GM21529 (cell line): ENCODE measurements at regions not wholly inside any gene's neighbourhood (a gene's known extent, or its start where the extent isn't known, plus 50 kb on each side); places are given as distances from the start of the nearest gene placed in this dataset.
"Not testable (repeated sequence)": the region's sequence is repeated elsewhere in the genome, so short reads cannot be mapped to it uniquely, and the experiment has no call there.

Experiments used
- ATAC-seq: cut with Tn5 transposase; IDR thresholded peaks from one replicate; pipeline ENCODE4 v1.9.1; 2021; ENCODE audit not compliant: unreplicated experiment

DNA sequence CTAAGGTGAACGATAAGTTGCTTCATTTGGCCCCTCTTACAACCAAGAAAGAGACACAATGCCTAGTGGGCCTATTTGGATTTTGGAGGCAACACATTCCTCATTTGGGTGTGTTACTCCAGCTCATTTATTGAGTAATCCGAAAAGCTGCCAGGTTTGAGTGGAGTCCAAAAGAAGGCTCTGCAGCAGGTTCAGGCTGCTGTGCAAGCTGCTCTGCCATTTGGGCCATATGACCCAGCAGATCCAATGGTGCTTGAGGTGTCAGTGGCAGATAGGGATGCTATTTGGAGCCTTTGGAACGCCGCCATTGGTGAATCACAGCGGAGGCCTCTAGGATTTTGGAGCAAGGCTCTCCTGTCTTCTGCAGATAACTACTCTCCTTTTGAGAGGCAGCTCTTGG is 176.4 kb downstream of the AKR1D1 start:
- not testable (repeated sequence) for ATAC-seq

DNA sequence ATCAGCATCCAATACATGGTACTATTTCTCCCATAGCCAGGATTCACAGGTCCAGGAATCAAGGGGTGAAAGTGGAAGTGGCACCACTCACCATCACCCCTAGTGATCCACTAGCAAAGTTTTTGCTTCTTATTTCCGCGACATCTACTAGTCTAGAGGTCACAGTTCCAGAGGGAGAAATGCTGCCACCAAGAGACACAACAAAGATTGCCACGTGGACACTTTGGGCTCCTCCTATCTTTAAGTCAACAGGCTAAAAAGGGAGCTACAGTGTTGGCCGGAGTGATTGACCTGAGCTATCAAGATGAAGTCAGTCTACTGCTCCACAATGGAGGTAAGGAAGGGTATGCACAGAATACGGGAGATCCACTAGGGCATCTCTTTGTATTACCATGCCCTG is 178.2 kb downstream of the AKR1D1 start:
- ATAC-seq = no peak

DNA sequence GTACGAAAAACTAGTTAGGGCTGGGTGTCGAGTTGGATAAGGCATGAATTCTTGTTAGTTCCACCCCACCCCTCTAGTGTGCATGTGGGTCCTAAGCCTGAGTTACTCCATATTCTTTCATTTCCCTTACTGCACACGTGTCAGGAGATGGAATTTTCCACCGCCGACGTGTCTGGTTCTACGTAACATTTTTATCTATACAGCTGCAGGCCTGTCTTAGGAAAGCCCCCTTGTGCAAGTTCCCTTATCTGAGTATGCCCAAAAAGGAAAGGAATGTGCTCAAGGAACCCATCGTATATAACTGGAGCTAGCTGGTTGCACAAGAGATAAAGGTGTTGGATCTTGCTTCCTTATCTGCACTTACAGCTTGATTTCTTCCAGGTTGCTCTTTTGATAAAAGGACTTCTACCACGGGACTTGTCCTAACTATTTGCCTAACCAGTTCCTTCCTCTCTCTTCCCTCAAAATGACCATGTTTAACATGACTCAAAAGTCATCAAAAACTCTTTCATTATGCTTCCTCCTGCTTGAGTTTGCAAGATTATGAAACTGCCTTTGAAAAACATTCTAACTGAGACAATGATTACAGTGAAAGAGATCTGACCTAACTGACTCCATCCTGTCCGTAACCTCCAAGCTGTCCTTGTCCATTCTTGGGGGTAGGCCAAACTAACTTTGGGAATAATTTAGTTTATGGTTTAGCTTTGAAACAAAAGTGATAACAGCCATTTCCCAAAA is 181.4 kb downstream of the AKR1D1 start:
- no peak for ATAC-seq

DNA sequence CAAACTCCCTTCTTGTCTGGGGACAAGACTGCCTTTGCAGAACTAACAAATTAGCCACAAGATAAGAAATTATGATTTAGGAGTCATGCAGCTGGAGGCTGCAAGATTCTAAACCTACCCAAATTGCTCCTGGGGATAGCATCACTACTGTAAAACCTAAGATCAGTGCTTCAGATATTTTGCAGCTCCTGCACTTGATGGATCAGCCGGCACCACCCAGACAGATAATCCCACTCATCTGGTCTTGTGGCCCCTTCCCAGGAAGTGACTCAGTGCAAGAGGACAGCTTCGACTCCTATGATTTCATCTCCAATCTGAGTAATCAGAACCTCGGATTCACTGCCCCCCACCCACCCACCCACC is 181.9 kb downstream of the AKR1D1 start:
- no peak for ATAC-seq

DNA sequence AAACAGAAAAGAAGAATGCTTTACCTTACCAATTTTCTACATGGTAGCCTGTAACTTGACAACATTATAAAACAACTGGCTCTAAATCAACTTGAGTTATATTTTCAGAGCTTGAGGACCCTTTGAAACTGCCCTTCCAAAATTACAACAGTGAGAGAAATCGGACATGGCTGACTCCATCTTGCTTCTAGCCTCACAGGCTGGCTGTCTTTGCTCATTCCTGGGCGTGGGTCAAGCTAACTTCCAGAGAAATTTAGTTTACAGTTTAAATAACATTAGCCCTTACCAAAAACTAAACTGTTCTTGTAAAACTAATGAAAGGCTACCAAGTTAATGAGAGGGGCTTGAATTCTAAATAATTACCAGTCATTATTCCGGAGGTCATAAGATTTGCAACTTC is 183.4 kb downstream of the AKR1D1 start:
- no peak for ATAC-seq

DNA sequence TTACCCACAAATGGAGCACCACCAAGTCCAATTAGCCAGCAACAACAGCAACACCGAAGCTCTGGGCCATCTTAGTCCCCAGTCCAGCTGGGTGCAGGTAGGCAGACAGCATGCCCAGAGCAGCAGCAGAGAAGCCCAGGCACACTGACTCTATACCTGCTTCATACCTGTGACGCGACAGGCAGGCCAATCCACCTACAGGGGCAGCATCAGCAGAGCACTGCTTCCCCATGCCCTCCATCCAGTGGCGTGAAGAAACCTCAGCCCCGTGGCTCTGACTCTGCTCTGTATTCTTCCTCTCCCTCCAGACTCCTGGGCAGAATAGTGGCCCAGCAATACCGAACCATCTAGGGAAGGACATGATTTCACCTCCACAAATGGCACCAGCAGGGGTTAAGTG is 191.7 kb downstream of the AKR1D1 start:
- ATAC-seq = no peak

DNA sequence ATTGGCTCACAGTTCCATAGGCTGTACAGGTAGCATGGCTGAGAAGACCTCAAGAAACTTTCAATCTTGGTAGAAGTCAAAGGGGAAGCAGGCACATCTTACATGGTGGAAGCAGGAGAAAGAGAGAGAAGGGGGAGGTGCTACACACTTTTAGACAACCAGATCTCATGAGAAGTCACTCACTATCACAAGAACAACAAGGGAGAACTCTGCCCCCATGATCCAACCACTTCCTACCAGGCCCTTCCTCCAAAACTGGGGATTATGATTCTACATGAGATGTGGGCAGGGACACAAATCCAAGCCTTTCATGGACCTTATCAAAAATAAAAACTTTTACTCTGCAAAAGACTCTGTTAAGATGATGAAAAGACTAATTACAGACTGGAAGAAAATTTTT is 183.2 kb upstream of the TRIM24 start:
- no peak for ATAC-seq

DNA sequence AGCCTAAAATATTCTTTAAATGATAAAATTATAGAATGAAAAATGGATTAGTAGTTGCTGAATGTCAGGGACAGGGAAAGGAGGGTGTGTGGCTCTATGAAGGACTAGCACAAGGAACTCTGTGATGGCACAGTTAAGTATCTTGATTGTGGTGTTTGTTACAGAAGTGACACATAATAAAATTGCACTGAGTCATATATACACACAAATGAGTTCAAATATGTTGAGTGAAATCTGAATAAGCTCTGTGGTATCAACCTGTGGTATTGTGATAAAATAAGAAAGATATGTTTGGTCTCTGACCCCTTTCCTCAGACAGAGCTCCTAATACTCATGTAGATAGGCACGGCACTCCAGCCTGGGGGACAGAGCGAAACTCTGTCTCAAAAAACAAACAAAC is 181.5 kb upstream of the TRIM24 start:
- ATAC-seq = no peak

DNA sequence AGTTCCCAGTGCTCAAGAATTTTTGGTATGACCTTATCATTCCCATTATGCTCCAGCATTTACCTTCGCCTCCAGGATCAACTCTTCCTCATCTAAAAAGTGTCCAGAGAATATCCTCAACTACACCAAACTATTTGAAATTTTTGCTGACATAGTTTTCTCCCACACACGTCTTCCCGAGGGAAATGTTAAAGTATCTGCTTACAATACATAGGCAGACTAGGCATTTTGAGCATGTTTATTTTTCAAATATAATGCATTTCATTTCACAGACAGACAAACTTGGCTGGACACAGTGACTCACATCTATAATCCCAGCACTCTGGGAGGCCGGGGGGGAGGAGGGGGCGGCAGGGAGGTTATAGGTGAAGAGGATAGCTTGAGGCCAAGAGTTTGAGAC is 177.1 kb upstream of the TRIM24 start:
- ATAC-seq = no peak

DNA sequence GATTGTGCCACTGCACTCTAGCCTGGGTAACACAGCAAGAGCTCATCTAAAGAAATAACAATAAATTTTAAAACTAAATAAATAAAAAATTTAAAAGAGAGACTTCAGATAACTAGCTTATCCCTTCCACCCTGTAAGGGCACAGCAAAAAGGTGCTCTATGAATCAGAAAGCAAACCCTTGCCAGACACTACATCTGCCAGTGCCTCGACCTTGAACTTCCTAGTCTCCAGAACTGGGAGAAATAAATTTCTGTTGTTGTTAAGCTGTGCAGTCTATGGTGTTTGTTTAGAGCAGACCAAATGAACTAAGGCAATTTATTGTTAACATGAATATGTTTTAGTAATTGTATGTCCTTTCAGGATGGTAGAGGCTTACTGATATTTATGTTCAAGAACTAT is 174.9 kb upstream of the TRIM24 start:
- ATAC-seq = no peak

DNA sequence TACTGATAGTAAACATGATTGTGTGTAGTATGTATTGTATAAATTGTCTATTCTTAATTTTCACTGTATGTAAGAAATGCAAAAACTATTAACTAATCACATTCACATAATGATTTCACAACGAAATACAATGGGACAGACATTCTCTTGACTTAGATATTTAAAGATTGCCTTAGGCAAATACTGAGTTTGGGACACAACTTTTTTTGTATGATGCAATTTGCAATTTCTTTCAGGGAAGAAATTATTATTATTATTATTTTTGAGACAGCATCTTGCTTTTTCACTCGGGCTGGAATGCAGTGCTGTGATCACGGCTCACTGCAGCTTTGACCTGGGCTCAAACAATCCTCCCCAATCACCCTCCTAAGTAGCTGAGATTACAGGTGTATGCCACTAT is 173.2 kb upstream of the TRIM24 start:
- ATAC-seq = no peak

DNA sequence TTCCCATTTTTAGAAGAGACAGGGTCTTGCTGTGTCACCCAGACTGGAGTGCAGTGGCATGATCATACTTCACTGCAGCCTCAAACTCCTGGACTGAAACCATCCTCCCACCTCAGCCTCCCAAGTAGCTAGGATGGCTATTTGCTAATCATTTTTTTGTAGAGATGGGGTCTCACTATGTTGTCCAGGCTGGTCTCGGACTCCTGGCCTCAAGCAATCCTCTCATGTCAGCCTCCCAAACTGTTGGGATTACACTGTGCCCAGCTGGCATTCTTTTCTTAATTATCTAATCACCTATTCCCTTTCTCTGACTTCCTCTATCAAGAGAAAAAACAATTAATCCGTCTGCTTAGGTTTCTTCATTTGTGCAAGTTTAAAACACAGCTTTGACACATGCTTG is 172.5 kb upstream of the TRIM24 start:
- no peak for ATAC-seq

DNA sequence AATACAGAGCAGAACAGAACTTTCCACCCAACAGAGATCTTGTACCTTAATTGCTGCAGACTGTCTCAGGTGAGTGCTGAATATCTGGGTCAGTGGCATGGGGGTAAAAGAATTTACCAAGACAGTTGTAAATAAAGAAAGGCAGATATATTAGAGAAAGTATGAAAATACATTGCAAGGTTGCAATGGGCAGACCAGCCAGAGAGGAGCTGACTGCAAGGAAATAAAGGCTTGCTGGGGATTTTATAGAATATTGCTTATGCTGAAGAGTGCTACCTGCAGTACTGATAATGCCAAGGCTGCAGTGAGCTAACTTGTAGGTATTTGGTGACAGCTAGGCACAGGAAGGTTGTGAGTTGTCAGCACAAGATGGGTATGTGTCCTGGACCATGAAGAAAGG is 171.0 kb upstream of the TRIM24 start:
- ATAC-seq = no peak

DNA sequence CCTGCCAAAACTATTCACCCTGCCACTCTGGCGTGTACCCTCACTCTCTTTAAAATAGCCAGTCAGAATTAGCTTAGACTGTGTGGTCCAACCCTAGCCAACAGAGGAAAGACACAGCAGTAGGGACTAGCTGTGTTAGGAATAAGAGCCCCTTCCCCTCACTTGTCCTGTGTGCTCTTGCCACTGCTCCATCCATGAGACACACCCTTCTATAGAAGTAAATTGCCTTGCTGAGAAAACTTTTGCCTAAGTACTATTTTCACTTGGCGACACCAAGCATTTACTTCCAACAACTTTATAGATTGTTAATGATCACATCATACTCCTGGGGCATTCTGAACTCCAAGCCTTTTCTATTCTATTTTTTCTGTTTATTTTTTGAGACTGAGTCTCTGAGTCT is 170.2 kb upstream of the TRIM24 start:
- ATAC-seq = no peak

DNA sequence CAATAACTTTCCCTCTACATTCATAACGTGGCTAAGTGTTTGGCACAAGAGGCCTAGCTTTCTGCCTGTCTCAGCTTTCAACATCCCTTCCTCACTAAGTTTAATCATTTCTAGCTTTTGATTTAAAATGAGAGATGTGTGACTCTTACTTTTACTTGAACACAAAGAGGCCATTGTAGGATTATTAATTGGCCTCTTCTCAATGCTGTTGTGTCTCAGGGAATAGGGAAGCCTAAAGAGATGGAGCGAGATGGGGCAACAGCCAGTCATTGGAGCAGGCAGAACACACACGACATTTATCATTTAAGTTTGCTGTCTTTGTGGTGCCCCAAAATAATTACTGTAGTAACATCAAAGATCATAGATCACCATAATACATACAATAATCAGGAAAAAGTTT is 167.1 kb upstream of the TRIM24 start:
- no peak for ATAC-seq

DNA sequence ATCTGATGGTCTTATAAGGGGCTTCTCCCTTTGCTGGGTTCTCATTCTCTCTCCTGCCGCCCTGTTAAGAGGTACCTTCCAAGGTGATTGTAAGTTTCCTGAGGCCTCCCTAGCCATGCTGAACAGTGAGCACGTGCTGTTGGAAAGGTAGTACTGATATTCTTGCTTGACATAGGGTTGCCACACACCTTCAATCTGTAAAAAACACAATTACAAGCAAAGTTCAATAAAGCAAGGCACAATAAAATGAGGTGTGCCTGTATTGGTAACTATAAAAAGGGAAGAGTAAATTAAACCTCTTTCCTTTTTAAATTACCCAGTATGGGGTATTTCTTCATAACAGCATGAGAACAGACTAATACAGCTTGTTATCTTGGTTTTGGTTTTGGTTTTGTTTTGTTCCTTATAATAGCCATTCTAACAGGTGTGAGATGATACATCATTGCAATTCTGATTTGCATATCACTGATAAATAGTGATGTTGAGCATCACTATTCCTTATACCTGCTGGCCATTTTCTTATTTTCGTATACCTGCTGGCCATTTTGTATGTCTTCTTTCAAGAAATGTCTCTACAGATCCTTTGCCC is 164.9 kb upstream of the TRIM24 start:
- ATAC-seq = peak; percentile 60

DNA sequence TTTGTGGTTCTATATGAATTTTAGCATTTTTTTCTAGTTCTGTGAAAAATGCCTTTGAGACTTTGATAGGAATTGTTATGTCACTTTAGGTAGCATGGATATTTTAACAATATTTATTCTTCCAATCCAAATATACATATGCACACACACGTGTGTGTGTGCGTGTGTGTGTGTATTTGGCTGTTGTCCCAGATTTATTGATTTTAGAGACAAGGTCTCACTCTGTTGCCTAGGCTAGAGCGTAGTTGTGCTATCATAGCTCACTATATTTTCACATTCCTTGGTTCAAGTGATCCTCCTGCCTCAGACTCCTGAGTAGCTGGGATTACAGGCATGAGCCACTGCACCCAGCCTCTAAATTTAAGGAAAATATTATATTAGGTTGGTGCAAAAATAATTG is 162.5 kb upstream of the TRIM24 start:
- ATAC-seq = no peak

DNA sequence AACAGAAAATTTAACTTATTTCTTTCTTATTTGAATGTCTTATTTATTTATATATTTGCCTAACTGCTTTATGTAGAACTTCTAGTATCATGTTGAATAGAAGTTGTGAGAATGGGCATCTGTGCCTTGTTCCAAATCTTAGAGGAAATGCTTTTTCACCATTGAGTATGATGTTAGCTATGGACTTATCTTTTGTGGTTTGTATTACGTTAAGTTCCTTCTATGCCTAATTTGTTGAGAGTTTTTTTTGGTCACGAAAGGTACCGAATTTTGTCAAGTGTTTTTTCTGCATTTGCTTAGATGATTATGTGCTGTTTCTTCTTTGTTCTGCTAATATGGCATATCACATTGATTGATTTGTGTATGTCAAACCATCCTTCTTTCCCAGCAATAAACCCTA is 161.0 kb upstream of the TRIM24 start:
- no peak for ATAC-seq

DNA sequence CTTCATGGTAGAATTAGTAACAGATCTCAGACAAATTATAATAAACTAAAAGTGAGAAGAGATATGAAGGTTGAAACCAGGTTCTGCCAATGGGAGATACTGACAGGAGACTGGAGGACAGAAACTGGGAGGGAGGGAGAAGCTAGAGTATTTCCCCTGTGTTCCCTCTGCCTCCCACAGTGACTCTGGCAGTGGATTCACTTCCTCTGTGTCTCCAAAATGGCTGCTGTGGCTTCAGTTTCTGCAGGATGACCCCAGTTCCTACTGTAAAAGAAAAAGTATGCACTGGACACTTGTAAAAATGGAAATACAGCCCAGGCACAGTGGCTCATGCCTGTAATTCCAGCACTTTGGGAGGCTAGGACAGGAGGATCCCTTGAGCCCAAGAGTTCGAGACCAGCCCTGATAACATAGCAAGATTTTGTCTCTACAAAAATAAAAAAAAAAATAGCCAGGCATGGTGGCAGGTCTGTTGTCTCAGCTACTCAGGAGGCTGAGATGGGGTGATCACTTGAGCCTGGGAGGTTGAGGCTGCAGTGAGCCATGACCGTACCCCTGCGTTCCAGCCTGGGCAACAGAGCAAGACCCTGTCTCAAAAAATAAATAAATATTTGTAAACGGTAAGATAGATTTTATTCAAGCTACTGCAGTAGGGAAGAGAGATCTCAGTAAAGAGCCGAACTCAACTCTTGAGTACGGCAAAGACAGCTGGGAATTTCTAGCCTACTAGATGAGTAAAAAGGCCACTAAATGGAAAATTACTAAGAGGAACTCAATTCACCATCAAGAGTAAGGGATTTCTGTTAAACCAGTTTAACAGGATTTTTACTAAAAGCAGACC is 156.6 kb upstream of the TRIM24 start:
- ATAC-seq = no peak

DNA sequence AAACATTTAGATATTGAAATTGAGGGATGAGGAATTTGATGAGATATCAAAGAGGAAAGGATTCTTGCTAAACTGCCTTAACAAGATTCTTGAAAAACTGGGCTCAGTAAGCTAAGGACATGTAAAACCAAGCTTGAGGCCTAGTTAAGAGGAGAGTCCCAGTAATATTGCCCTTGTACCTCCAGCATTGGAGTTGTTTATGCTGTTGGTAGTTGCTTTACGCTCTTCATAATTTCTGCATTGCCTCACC is 156.1 kb upstream of the TRIM24 start:
- no peak for ATAC-seq

DNA sequence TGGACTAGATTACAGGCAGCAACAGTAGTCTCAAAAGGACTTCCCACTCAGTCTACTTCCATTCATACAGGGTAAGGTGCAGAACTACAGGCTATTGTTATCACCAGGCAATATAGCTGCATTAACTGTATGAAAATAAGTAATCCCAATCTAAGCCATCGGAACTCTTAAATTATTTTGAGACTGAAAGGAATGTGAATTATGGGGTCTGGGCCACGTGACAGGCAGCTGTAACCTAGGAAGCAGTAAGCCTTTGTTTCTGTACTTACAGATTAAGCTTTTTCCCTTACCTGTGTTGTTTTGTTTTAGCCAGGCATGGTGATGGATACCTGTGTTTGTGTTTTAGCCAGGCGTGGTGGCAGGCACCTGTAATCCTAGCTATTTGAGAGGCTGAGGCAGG is 152.4 kb upstream of the TRIM24 start:
- no peak for ATAC-seq

DNA sequence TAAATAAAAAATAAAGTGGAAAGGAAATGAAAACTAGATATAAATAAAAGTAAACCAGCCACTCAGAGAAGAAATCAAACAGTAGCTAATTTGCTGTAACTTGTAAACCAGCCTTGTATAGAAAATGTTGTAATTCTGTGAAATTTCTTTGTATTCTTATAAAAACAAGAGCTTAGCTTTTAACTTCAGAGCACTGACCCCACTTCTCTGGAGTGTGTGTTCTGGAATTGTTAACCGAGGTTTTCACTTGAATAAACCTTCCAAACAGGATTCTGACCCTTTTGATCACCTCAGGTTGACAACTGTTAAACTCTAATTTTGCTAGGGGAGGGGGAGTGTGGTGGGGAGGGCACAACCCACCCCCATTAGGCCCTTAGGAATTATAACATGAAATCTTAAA is 151.9 kb upstream of the TRIM24 start:
- no peak for ATAC-seq

DNA sequence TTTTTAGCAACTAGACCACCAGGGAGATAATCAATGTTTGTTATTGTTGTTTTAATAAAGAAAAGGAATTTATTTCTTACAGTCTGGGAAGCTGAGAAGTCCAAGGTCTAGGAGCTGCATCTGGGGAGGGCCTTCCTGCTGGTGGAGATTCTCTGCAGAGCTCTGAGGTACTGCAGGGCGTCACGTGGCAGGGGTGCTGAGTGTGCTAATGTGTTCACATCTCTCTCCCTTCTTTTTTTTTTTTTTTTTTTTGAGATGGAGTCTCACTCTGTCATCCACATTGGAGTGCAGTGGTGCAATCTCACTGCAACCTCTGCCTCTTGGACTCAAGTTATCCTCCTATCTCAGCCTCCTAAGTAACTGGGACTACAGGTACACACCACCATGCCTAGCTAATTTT is 150.9 kb upstream of the TRIM24 start:
- ATAC-seq = no peak
